Astrocyte of the cerebellum (primary cell): ENCODE measurements at regions not wholly inside any gene's neighbourhood (a gene's known extent, or its start where the extent isn't known, plus 50 kb on each side); places are given as distances from the start of the nearest gene placed in this dataset.

Source experiments
- DNase-seq: peaks from one replicate; pipeline ENCODE4 v3.0.0-alpha.2; 2011; ENCODE audit warnings: low read depth
- H3K4me3 ChIP-seq: 2 replicates; pipeline ENCODE4 v1.5.1; 2011; ENCODE audit warnings: mild to moderate bottlenecking, low read depth, low read length, moderate library complexity
- in situ Hi-C: cut with HindIII; loops from 2 replicates; pipeline ENCODE4 v1.10.0; 2017; ENCODE audit warnings: low sequenced_read_pairs
- TF ChIP-seq, protein P1 (sequence below): IDR thresholded peaks from 2 replicates; pipeline ENCODE4 v1.5.1; 2012; ENCODE audit warnings: low read length, low read depth, moderate library complexity, mild to moderate bottlenecking; ENCODE audit errors: missing control alignments

DNA sequence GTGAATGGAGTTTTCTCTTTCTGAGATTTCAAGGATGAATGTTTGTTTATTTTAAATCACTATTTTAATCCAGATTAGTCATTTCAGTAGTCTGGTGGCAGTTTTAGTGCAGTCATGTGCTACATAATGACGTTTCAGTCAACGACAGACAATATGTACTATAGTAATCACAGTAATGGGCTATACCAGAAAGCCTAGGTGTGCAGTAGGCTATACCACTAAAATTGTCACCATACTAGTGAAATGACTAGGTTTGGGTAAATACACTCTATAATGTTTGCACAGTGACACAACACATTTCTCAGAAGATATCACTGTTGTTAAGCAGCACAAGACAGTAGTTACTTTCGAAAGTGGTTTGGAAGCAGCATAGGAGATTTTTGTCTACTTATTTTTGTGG is 203.1 kb downstream of the ETNK1 start:
- TF ChIP-seq, protein P1, sequence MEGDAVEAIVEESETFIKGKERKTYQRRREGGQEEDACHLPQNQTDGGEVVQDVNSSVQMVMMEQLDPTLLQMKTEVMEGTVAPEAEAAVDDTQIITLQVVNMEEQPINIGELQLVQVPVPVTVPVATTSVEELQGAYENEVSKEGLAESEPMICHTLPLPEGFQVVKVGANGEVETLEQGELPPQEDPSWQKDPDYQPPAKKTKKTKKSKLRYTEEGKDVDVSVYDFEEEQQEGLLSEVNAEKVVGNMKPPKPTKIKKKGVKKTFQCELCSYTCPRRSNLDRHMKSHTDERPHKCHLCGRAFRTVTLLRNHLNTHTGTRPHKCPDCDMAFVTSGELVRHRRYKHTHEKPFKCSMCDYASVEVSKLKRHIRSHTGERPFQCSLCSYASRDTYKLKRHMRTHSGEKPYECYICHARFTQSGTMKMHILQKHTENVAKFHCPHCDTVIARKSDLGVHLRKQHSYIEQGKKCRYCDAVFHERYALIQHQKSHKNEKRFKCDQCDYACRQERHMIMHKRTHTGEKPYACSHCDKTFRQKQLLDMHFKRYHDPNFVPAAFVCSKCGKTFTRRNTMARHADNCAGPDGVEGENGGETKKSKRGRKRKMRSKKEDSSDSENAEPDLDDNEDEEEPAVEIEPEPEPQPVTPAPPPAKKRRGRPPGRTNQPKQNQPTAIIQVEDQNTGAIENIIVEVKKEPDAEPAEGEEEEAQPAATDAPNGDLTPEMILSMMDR: no peak
- in situ Hi-C loops: no loop called here
- no peak overlapping the region for H3K4me3 ChIP-seq
- DNase-seq: no peak

DNA sequence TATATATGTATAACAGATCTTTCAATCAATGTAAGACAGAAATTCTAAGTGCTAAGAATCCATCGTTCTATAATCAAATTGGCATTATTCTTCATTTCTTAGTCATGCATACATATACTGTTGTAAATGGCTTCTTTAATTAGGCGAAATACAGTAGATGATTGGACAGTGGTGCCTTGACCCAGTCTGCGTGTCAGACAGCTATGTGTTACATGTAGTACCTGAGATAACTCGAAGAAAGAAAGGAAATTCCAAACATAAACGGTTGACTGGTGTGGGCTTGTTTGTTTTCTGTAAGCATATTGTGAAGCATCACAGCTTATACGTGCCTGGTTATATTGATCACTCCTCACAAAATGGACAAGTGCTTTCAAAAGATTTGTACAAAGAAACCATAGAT is 210.5 kb downstream of the ETNK1 start:
- no peak overlapping the region for H3K4me3 ChIP-seq
- in situ Hi-C loops: no loop called here
- DNase-seq: no peak
- TF ChIP-seq, protein P1: no peak

DNA sequence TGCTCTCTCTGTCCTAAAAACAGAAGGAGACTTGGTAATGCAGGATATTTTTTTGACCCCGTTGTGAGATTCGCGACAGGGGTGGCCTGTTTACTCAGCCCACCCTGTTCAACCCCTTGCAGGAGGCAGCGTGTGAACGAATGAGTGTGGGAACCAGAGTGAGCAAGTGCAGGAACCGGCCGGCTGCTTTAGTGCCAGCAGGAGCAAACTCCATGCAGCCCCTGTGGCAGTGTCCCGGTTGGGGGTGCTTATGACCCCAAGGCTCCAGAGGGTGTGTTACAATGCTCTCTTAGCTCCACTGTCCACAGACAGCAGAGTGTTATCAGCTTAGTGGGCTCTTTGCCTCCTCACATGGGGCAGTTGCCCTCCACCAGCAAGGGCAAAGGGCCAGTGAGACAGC is 225.2 kb downstream of the ETNK1 start:
- TF ChIP-seq, protein P1: no peak
- in situ Hi-C loops: no loop called here
- DNase-seq: no peak
- no peak overlapping the region for H3K4me3 ChIP-seq

- TF ChIP-seq, protein P1: no peak
- no peak for DNase-seq
- in situ Hi-C loops: no loop called here
- no peak overlapping the region for H3K4me3 ChIP-seq
These were observed 226.6 kb downstream of the ETNK1 start for GRCh38 chr12:22851532-22851931.

GRCh38 chr12:22855456-22855855 is 230.5 kb downstream of the ETNK1 start:
- no peak for DNase-seq
- TF ChIP-seq, protein P1: no peak
- in situ Hi-C loops: no loop called here
- no peak overlapping the region for H3K4me3 ChIP-seq

DNA sequence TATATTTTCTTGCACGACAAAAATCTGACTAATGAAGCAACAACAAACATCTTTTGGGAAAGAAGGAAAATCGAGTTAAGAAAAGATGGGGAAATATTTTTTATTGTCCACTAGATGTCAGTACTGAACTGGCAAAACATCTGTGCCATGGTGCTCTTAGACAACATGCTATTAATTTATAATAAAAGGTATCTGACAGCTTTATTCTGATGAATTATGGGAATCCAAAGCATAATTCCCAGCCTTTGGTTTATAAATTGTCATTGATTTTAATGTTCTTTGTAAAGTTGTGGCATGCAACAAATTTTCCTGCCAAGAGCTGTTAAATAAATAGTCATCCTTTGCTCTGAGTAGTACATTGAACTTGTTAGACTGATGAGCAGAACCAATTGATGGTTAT is 231.2 kb downstream of the ETNK1 start:
- peak; percentile 28 for DNase-seq
- H3K4me3 ChIP-seq: no peak overlapping the region
- TF ChIP-seq, protein P1: peak; percentile 36
- in situ Hi-C loops: no loop called here
